ENCODE measurements at regions not wholly inside any gene's neighbourhood (a gene's known extent, or its start where the extent isn't known, plus 50 kb on each side); places are given as distances from the start of the nearest gene placed in this dataset.
"Not testable (repeated sequence)": the region's sequence is repeated elsewhere in the genome, so short reads cannot be mapped to it uniquely, and the experiment has no call there.

DNA sequence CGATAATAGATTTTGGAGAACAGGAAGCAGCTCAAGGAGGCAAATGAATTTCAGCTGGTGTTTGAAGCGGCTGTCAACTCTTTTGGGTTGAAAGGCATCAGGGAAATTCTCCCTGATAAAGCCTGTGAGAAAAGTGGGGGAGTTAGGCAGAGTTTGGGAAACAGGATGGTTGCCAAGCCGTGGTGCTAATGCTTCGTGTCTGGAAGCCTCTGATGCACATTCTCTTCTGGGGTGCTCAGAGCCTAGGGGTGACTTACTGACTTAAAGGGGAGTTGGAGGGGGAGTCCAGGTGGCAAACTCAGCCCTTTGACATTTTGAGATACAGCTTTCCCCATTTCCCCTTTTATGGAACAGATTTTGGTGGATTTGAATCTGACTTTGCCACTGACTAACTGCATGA lies 202.5 kb upstream of the CLINT1 start:
- peaks cover 1% of the 10 kb centered on the region for H3K4me1 Mint-ChIP-seq
- no peak overlapping the region for H3K4me3 Mint-ChIP-seq
- no peak for DNase-seq (ENCODE audit: low spot score in 2 of 2)
- peaks cover under 1% of the 10 kb centered on the region for H3K9me3 Mint-ChIP-seq
- H3K27ac Mint-ChIP-seq, result no peak overlapping the region
- no peak for ATAC-seq (ENCODE audit: low read depth)
- H3K27me3 Mint-ChIP-seq, result peaks cover 10% of the 10 kb centered on the region
- H3K36me3 Mint-ChIP-seq, result no peaks in the 10 kb centered on the region

DNA sequence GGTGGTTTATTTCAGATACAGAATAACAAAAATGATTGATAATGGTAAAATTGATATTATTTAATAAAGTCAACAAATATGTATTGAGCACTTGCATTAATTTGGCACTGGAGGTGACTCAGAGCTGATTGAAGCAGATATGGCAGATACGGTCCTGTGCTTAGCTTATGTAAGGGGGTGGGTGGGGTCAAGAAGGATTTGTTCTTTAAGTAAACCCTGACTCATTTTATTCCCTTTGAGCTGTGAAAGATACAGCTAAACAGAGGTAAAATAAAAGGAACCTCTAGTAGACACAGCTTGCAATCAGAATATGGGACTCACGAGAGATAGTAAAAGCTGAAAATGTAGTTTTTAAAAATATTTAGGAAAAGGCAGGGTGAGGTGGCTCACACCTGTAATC lies 201.3 kb upstream of the CLINT1 start:
- Mint-ChIP-seq H3K27me3 (peaks cover 10% of the 10 kb centered on the region), H3K4me1 (peaks cover 2% of the 10 kb centered on the region)

DNA sequence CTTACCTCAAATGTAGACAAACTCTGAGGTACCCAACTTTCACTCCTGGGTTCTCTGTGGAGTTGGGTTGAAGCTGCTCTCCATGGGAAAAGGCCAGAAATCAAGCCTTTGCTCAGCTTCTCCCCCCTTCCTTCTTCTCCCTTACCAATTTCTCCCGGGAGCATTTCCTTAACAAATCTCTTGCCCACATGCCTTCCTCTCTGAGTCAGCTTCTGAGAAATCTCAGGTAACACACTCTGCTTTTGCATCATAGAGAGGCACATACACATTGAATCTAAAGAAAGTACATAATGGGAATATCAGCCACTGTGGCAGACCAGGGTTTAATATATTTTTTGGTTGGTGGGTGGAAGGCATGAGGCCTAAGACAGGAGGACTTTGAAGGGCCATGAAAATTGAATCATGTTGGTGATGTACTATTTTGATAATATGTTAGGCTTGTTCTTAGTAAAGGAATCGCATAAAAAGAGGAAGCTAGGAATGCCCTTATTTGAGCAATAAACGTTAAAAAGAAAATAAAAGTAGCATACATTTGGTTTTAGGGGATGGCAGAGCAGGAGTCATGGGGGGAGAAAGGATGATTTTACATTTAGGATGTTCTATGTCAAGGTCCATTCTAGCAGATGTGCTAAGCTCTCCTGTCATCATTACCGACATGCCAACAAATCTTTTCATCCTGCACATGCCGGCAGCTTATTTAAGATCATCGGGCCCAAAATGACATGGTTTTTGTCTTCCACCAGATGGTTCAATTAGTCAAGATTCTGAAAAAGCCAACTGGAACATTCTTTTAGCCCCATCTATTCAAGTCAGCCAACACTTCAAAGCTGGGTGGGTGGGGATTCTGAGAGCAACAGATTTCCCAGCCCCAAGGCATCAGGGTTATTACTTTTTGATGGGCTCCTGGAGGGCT lies 199.5 kb upstream of the CLINT1 start:
- Mint-ChIP-seq H3K27me3 (peaks cover 12% of the 10 kb centered on the region), H3K9me3 (no peaks in the 10 kb centered on the region), H3K4me3 (no peak overlapping the region), H3K4me1 (peaks cover 2% of the 10 kb centered on the region), H3K36me3 (no peaks in the 10 kb centered on the region), H3K27ac (no peak overlapping the region)
- ATAC-seq (ENCODE audit: low read depth) (no peak), DNase-seq (ENCODE audit: low spot score in 2 of 2) (no peak)

More for the DNA sequence above, 201.3 kb upstream of the CLINT1 start:
- ATAC-seq (ENCODE audit: low read depth) (no peak), DNase-seq (ENCODE audit: low spot score in 2 of 2) (no peak)
- H3K4me3 Mint-ChIP-seq, result no peak overlapping the region
- H3K27ac Mint-ChIP-seq, result no peak overlapping the region
- H3K9me3 Mint-ChIP-seq, result no peaks in the 10 kb centered on the region
- no peaks in the 10 kb centered on the region for H3K36me3 Mint-ChIP-seq

DNA sequence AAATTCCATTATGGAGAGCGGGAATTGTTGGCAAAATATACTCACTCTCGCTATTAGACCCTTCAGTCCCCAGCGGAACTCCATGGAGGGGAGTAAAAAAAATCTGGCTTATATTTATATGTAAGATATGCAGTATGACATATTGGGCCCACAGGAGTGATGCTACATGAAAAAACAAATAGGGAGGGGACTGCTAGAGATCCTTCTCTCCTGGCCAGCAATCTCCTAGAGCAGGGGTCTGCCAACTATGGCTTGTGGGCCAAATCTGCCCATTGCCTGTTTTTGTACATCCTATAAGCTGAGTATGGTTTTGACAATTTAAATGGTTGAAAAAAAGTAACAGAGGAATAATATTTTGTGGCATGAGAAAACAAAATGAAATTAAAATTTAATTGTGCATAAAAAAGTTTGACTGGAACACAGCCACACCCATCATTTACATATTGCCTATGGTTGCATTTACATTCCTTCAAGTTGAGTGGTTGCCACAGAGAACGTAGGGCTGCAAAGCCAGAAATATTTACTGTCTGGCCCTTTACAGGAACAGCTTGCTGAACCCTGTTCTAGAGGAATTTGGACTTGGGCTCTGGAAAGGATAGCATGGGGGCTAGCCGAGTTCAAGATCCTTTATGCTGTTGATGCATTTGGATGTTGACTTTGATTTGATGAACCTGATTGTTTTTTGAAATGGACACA lies 197.3 kb upstream of the CLINT1 start:
- Mint-ChIP-seq H3K36me3 (no peaks in the 10 kb centered on the region), H3K4me1 (peaks cover 2% of the 10 kb centered on the region), H3K27ac (no peak overlapping the region), H3K27me3 (peaks cover 14% of the 10 kb centered on the region), H3K4me3 (no peak overlapping the region), H3K9me3 (no peaks in the 10 kb centered on the region)
- ATAC-seq (ENCODE audit: low read depth) (no peak), DNase-seq (ENCODE audit: low spot score in 2 of 2) (no peak)

DNA sequence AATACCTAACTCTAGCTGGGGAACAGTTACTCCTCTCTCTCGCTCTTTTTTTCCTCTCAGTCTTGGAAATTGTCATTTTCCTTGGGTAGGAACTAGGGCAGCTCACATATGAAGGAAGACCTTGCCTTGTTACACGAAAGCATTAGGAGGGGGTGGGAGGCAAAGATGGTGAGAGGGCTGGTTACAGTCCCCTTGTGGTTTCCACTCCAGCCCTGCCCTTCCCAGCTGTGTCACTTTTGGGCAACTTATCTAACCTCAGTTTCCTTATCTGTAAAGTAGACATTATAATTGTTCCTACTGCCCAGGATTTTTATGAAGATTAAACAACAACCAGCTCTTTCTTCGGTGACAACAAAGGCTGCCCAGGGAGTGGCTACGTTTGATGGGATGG lies 196.2 kb upstream of the CLINT1 start:
- no peak overlapping the region for H3K27ac Mint-ChIP-seq
- H3K4me3 Mint-ChIP-seq, result no peak overlapping the region
- no peaks in the 10 kb centered on the region for H3K9me3 Mint-ChIP-seq
- H3K27me3 Mint-ChIP-seq, result peaks cover 13% of the 10 kb centered on the region
- no peak for ATAC-seq (ENCODE audit: low read depth)
- DNase-seq (ENCODE audit: low spot score in 2 of 2), result no peak
- H3K36me3 Mint-ChIP-seq, result no peaks in the 10 kb centered on the region
- peaks cover 2% of the 10 kb centered on the region for H3K4me1 Mint-ChIP-seq

DNA sequence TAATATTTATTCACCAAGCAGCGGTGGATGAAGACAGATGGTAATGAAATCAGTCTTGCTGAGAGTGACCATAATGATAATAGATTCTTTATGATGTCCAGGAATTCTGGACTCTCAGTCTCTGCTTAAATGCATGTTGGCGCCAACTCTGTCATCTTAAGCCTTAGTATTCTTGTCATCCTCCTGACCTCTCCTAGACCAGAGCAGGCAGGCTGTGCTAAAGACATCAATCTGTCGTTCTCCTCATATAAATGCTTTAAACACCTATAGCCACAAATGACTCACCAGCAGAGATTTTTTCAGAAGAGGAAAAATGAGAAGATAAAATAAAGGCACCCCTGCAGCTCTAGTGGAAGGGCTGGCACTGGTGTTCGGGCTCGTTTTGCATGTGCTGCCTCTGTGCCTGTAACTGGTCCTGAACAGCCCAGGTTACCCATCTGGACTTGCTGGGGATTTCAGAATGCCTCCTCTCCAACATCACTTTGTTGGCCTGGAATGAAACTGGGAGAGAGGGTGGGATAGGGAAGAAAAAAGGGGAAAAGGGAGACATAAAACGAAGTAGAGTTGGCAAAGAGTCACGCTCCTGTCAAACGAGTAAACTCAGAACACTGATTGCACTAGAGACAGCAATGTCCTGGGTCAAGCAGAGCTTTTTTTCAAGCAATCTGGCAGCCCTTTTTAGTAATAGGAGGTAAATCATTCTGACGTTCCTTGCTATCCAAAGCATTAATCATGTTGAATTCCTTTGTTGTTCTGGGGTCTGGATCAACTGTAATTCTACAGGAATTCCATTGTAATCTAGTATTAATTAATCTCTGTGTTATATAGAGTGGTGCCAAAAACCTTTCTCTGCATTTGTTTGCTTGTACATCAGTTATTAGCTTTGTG lies 195.5 kb upstream of the CLINT1 start:
- H3K4me3 Mint-ChIP-seq, result no peak overlapping the region
- no peak overlapping the region for H3K27ac Mint-ChIP-seq
- H3K9me3 Mint-ChIP-seq, result no peaks in the 10 kb centered on the region
- peaks cover 5% of the 10 kb centered on the region for H3K4me1 Mint-ChIP-seq
- DNase-seq (ENCODE audit: low spot score in 2 of 2) (no peak), ATAC-seq (ENCODE audit: low read depth) (no peak)
- H3K27me3 Mint-ChIP-seq, result peaks cover 13% of the 10 kb centered on the region
- H3K36me3 Mint-ChIP-seq, result no peaks in the 10 kb centered on the region

DNA sequence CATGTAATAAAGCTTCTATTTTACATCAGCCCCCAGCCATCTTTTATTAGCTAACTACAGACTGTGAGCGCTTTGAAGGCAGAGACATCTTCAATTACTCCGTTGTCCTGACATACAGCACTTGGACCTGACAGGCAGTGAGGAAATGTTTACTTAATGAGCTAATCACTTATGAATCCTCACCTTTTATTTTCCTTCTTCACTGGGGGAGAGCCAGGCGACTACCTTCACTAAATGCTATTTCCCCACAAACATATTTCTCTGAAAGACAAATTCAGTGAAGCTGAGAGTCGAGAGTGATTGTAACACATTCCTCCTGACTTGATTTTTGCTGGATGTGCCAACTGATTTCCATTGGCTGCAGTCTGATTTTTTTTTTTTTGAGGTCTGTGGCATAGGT lies 192.1 kb upstream of the CLINT1 start:
- ATAC-seq (ENCODE audit: low read depth), result no peak
- H3K4me1 Mint-ChIP-seq, result peaks cover 5% of the 10 kb centered on the region
- no peaks in the 10 kb centered on the region for H3K36me3 Mint-ChIP-seq
- no peaks in the 10 kb centered on the region for H3K9me3 Mint-ChIP-seq
- no peak overlapping the region for H3K4me3 Mint-ChIP-seq
- peaks cover 8% of the 10 kb centered on the region for H3K27me3 Mint-ChIP-seq
- no peak overlapping the region for H3K27ac Mint-ChIP-seq
- DNase-seq (ENCODE audit: low spot score in 2 of 2), result no peak

DNA sequence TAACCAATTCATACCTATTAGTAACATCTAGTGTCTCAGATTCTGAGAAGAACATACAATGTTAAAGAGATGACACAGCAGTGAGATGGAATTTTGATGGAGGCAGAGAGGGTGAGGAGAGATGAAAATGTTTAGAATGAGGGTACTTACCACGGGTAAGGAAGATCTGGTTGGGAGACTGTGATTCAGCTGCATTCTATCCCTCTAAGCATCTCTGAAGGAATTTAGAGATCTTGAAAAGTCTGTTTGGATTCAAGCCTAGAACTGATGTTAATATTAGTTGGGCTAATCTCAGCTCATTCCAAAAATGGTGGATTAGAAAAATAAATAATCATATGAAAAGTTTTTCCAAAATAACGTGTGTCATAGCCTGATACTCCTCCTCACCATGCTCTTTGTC lies 191.5 kb upstream of the CLINT1 start:
- no peak for DNase-seq (ENCODE audit: low spot score in 2 of 2)
- no peaks in the 10 kb centered on the region for H3K9me3 Mint-ChIP-seq
- no peaks in the 10 kb centered on the region for H3K36me3 Mint-ChIP-seq
- H3K27me3 Mint-ChIP-seq, result peaks cover 10% of the 10 kb centered on the region
- H3K4me3 Mint-ChIP-seq, result no peak overlapping the region
- ATAC-seq (ENCODE audit: low read depth), result no peak
- H3K4me1 Mint-ChIP-seq, result peaks cover 5% of the 10 kb centered on the region
- H3K27ac Mint-ChIP-seq, result no peak overlapping the region

DNA sequence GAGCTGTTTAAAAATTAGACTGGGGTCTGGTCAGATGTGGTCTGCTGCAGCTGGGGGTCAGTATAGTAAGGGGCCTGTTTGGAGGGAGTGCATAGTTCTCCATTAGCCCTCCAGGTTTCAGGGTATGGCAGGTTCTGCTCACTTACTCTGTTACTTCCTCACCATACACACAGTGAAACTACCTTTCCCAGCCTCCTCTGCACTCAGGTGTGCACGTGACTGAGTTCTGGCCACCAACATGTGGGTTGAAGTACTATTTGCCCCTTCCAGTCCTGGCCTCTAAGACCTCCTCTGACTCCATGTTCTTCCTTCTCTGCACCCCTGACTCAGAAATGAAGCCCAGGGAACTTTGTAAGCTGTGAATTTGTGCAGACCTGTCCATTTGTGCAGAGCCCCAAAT lies 190.5 kb upstream of the CLINT1 start:
- Mint-ChIP-seq H3K4me3 (no peak overlapping the region), H3K4me1 (peaks cover 5% of the 10 kb centered on the region), H3K36me3 (no peaks in the 10 kb centered on the region), H3K27me3 (peaks cover 12% of the 10 kb centered on the region), H3K27ac (no peak overlapping the region), H3K9me3 (peaks cover 2% of the 10 kb centered on the region)
- ATAC-seq (ENCODE audit: low read depth) (peak; percentile 59), DNase-seq (ENCODE audit: low spot score in 2 of 2) (no peak)

DNA sequence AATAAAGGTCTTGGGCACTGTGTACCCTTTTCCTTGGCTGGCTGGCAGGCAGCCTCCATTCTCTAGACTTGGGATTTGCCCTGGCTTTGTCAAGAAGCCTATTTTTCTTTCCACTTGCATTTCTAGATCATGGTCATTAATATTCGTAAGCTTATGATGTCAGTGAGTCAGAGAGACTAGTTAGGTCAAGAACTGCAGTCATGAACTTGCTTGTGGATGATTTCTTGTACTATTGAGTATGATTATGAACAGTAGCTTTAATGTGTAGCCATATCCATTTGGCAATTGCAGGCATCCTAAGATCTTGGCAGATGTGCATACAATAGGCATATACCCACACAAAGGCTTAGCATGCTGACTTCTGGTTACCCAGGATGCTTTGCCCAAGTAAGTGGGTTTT lies 186.8 kb upstream of the CLINT1 start:
- DNase-seq (ENCODE audit: low spot score in 2 of 2) (no peak), ATAC-seq (ENCODE audit: low read depth) (no peak)
- H3K27me3 Mint-ChIP-seq, result peaks cover 11% of the 10 kb centered on the region
- no peak overlapping the region for H3K4me3 Mint-ChIP-seq
- peaks cover 4% of the 10 kb centered on the region for H3K9me3 Mint-ChIP-seq
- no peak overlapping the region for H3K27ac Mint-ChIP-seq
- no peaks in the 10 kb centered on the region for H3K36me3 Mint-ChIP-seq
- H3K4me1 Mint-ChIP-seq, result peaks cover 5% of the 10 kb centered on the region

DNA sequence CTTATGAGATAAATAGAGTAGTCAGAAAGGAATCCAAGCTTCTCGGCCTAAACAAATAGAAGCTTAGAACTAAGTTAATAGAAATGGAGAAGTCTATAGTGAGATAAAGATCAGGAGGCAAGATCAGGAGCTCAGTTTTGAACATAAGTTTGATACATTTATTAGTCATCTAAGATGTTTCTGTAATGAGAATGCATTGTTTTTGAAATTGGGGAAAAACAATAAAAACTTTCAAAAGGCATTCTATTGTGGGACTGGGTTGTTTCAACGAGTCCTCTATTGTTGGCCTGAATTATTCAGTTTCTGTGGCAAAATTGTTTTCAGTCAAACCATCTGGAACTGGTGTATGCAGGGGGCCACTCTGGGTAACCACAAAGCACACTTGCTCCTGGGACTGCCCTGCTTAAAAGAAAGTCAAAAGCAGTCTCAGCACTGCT lies 181.0 kb upstream of the CLINT1 start:
- H3K27ac Mint-ChIP-seq, result no peak overlapping the region
- no peak overlapping the region for H3K4me3 Mint-ChIP-seq
- ATAC-seq (ENCODE audit: low read depth) (no peak), DNase-seq (ENCODE audit: low spot score in 2 of 2) (no peak)
- H3K27me3 Mint-ChIP-seq, result peaks cover 7% of the 10 kb centered on the region
- peaks cover 6% of the 10 kb centered on the region for H3K9me3 Mint-ChIP-seq
- peaks cover 2% of the 10 kb centered on the region for H3K36me3 Mint-ChIP-seq
- H3K4me1 Mint-ChIP-seq, result no peaks in the 10 kb centered on the region

DNA sequence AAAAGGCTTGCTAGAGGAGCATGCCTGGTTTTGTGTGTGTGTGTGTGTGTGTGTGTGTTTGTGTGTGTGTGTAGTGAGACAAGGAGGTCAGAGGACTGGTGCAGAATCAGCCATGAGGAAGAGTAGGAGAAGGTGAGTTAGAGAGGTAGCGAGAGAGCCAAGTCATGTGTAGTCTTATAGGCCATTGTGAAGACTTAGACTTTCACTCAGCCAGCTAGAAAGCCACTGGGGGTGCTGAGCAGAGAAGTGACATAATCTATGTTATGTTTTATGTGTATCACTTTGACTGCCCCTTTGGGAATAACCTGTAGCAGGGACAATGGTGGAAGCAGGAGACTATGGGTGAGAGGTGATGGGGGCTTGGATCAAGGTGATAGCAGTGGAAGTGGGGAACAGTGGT lies 180.5 kb upstream of the CLINT1 start:
- no peak overlapping the region for H3K4me3 Mint-ChIP-seq
- ATAC-seq (ENCODE audit: low read depth) (no peak), DNase-seq (ENCODE audit: low spot score in 2 of 2) (no peak)
- H3K36me3 Mint-ChIP-seq, result peaks cover 7% of the 10 kb centered on the region
- peaks cover 9% of the 10 kb centered on the region for H3K9me3 Mint-ChIP-seq
- H3K27ac Mint-ChIP-seq, result no peak overlapping the region
- no peaks in the 10 kb centered on the region for H3K4me1 Mint-ChIP-seq
- H3K27me3 Mint-ChIP-seq, result peaks cover 11% of the 10 kb centered on the region

DNA sequence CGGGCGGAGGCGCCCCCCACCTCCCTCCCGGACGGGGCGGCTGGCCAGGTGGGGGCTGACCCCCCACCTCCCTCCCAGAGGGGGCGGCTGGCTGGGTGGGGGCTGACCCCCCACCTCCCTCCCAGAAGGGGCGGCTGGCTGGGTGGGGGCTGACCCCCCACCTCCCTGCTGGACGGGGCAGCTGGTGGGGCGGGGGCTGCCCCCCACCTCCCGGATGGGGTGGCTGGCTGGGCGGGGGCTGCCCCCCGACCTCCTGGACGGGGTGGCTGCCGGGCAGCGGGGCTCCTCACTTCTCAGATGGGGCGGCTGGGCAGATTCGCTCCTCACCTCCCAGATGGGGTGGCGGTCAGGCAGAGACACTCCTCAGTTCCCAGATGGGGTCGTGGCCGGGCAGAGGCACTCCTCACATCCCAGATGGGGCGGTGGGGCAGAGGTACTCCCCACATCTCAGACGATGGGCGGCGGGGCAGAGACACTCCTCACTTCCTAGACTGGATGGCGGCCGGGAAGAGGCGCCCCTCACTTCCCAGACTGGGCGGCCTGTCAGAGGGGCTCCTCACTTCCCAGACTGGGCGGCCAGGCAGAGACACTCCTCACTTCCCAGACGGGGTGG lies 178.1 kb upstream of the CLINT1 start:
- H3K36me3 Mint-ChIP-seq; DNase-seq (ENCODE audit: low spot score in 2 of 2); H3K4me3 Mint-ChIP-seq; H3K9me3 Mint-ChIP-seq; H3K4me1 Mint-ChIP-seq; ATAC-seq (ENCODE audit: low read depth); H3K27ac Mint-ChIP-seq: not testable (repeated sequence)
- peaks cover 13% of the 10 kb centered on the region for H3K27me3 Mint-ChIP-seq
